Mesenchymal stem cell (in vitro differentiated cells and primary cell): ENCODE measurements at regions not wholly inside any gene's neighbourhood (a gene's known extent, or its start where the extent isn't known, plus 50 kb on each side); places are given as distances from the start of the nearest gene placed in this dataset.

Experiments used
- DNase-seq: peaks from one replicate; pipeline ENCODE4 v3.0.0-alpha.2; 2013
- H2AFZ ChIP-seq: one replicate; pipeline ENCODE4 v1.6.1; 2013; ENCODE audit warnings: low read depth, mild to moderate bottlenecking, control low read depth, inconsistent platforms, low read length, moderate library complexity
- H2AK5ac ChIP-seq: 2 replicates; pipeline ENCODE4 v1.6.1; 2013; ENCODE audit warnings: low read length, moderate library complexity, mild to moderate bottlenecking, inconsistent platforms; ENCODE audit not compliant: severe bottlenecking
- H2BK120ac ChIP-seq: one replicate; pipeline ENCODE4 v1.6.1; 2013; ENCODE audit warnings: low read depth, mild to moderate bottlenecking, inconsistent platforms, low read length, moderate library complexity
- H2BK12ac ChIP-seq, 2 experiments: one replicate each; pipeline ENCODE4 v1.6.1; 2013; ENCODE audit warnings: inconsistent platforms in 2 of 2, low read length in 2 of 2, mild to moderate bottlenecking in 2 of 2, moderate library complexity in 2 of 2, control low read depth in 1 of 2
- H2BK15ac ChIP-seq: one replicate; pipeline ENCODE4 v1.6.1; 2013; ENCODE audit warnings: mild to moderate bottlenecking, low read depth, inconsistent platforms; ENCODE audit not compliant: poor library complexity, severe bottlenecking
- H2BK5ac ChIP-seq: 2 replicates; pipeline ENCODE4 v1.6.1; 2013; ENCODE audit warnings: low read depth, mild to moderate bottlenecking, low read length, control low read depth, inconsistent platforms; ENCODE audit not compliant: poor library complexity, severe bottlenecking
- H3K14ac ChIP-seq, 2 experiments: one replicate each; pipeline ENCODE4 v1.6.1; 2013; ENCODE audit warnings: inconsistent platforms in 2 of 2, low read length in 2 of 2, control low read depth in 1 of 2, mild to moderate bottlenecking in 1 of 2, moderate library complexity in 1 of 2
- H3K18ac ChIP-seq, 2 experiments: one replicate each; pipeline ENCODE4 v1.6.1; 2013; ENCODE audit warnings: inconsistent platforms in 2 of 2, low read length in 2 of 2, control low read depth in 1 of 2, low read depth in 1 of 2, mild to moderate bottlenecking in 1 of 2
- H3K23ac ChIP-seq, 2 experiments: one replicate each; pipeline ENCODE4 v1.6.1; 2013; ENCODE audit warnings: inconsistent platforms in 2 of 2, low read length in 2 of 2, mild to moderate bottlenecking in 2 of 2, moderate library complexity in 2 of 2, control low read depth in 1 of 2
- H3K27ac ChIP-seq: 2 replicates; pipeline ENCODE4 v1.5.1; 2013; ENCODE audit warnings: mild to moderate bottlenecking, moderate library complexity, low read length, control low read depth, inconsistent platforms; ENCODE audit not compliant: poor library complexity, severe bottlenecking
- H3K27me3 ChIP-seq, 2 experiments: 2 replicates each; pipeline versions ENCODE4 v1.6.1 to v1.7.0; 2013; ENCODE audit warnings: low read length in 2 of 2, mild to moderate bottlenecking in 2 of 2, moderate library complexity in 2 of 2, control low read depth in 1 of 2, inconsistent platforms in 1 of 2; ENCODE audit not compliant: control insufficient read depth in 1 of 2, insufficient read depth in 1 of 2
- H3K36me3 ChIP-seq, 2 experiments: 2 replicates each; pipeline versions ENCODE4 v1.6.1 to v1.7.0; 2013; ENCODE audit warnings: low read length in 2 of 2, control low read depth in 1 of 2, inconsistent platforms in 1 of 2, low read depth in 1 of 2, mild to moderate bottlenecking in 1 of 2; ENCODE audit not compliant: insufficient read depth in 2 of 2, control insufficient read depth in 1 of 2
- H3K4ac ChIP-seq, 2 experiments: one replicate each; pipeline ENCODE4 v1.6.1; 2013; ENCODE audit warnings: inconsistent platforms in 2 of 2, low read length in 2 of 2, mild to moderate bottlenecking in 2 of 2, moderate library complexity in 2 of 2, control low read depth in 1 of 2, low read depth in 1 of 2
- H3K4me1 ChIP-seq: 2 replicates; pipeline ENCODE4 v1.6.1; 2013; ENCODE audit warnings: low read depth, low read length, control low read depth; ENCODE audit not compliant: control insufficient read depth, insufficient read depth
- H3K4me2 ChIP-seq: 2 replicates; pipeline ENCODE4 v1.6.1; 2013; ENCODE audit warnings: low read length, mild to moderate bottlenecking, inconsistent platforms; ENCODE audit not compliant: poor library complexity, severe bottlenecking
- H3K4me3 ChIP-seq, 2 experiments: 2 replicates each; pipeline versions ENCODE4 v1.5.1 to v1.7.0; 2013; ENCODE audit warnings: low read length in 2 of 2, mild to moderate bottlenecking in 2 of 2, control low read depth in 1 of 2, low read depth in 1 of 2; ENCODE audit not compliant: insufficient read depth in 1 of 2
- H3K79me1 ChIP-seq: replicated peaks from 2 replicates; pipeline ENCODE4 v1.6.1; 2013; ENCODE audit warnings: mild to moderate bottlenecking, control low read depth, low read length, inconsistent platforms; ENCODE audit not compliant: poor library complexity, severe bottlenecking
- H3K9ac ChIP-seq: 2 replicates; pipeline ENCODE4 v1.7.0; 2013; ENCODE audit warnings: mild to moderate bottlenecking, low read length, moderate library complexity
- H3K9me3 ChIP-seq: 2 replicates; pipeline ENCODE4 v1.7.0; 2013; ENCODE audit warnings: mild to moderate bottlenecking, low read length; ENCODE audit not compliant: control insufficient read depth
- H4K8ac ChIP-seq: one replicate; pipeline ENCODE4 v1.6.1; 2013; ENCODE audit warnings: inconsistent platforms, mild to moderate bottlenecking, low read length, moderate library complexity
- H4K91ac ChIP-seq: one replicate; pipeline ENCODE4 v1.6.1; 2013; ENCODE audit warnings: mild to moderate bottlenecking, low read length, inconsistent platforms
- WGBS: methylation state at CpG from one replicate; pipeline ENCODE4 v1.1.7; 2013; ENCODE audit warnings: mixed read lengths; 5-methylcytosine and 5-hydroxymethylcytosine counted together

DNA sequence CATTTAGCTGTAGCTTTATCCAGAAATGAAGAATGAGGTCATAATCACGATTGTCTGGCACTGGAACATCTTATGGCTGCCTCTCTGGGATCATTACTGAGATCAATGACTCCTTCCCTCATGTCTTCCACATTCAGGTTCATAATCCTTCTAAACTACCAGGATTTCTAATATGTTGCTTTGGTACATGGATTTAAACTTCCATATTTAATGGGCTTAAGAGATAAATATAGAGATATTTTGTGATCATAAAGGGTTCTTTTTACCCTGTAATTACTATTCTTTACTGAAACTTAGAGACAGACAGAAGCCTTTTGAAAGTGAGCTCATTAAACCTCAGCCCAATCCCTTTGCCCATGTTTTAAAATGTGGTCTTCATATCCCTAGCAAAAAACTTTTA, 575.4 kb upstream of the ALCAM start:
- H4K8ac ChIP-seq, result no peak overlapping the region
- 75% methylated on average over 1 of the region's 1 CpG for WGBS
- no peaks in the 10 kb centered on the region for H3K4me1 ChIP-seq
- H3K36me3 ChIP-seq, result no peaks in the 10 kb centered on the region
- no peak overlapping the region for H4K91ac ChIP-seq
- H2BK15ac ChIP-seq, result no peak overlapping the region
- no peak overlapping the region for H2BK5ac ChIP-seq
- H3K14ac ChIP-seq, result no peak overlapping the region
- no peak overlapping the region for H2BK12ac ChIP-seq
- H3K27me3 ChIP-seq, result no peaks in the 10 kb centered on the region
- no peak overlapping the region for H3K9ac ChIP-seq
- H3K4me2 ChIP-seq, result no peak overlapping the region
- no peak overlapping the region for H3K27ac ChIP-seq
- no peak for DNase-seq
- H3K4ac ChIP-seq, result no peak overlapping the region
- H3K9me3 ChIP-seq, result no peaks in the 10 kb centered on the region
- H3K79me1 ChIP-seq, result no peaks in the 10 kb centered on the region
- no peak overlapping the region for H2AFZ ChIP-seq
- H3K4me3 ChIP-seq, result no peak overlapping the region
- no peak overlapping the region for H2BK120ac ChIP-seq
- H2AK5ac ChIP-seq, result no peak overlapping the region
- no peak overlapping the region for H3K23ac ChIP-seq
- no peak overlapping the region for H3K18ac ChIP-seq

DNA sequence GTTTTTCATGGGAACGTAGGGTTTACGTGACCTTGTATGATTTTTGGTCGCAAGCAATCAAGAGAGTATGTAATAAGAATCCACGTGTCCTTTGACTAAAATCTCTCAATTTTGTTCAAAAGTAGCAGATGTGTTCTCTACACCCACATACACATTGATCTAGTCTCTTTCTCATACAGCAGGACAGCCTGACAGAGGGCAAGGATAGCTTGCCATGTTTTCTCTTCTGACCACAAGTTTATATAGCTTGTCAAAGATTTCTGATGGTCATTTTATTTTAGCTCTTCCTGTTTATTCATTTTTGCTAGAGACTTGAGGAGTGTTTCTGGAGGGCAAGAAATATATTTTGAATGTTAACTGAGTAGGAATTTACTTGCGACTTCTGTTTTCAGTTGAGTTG, 570.2 kb upstream of the ALCAM start:
- Histone ChIP-seq H3K4me2 (no peak overlapping the region), H3K23ac (no peak overlapping the region), H2AFZ (no peak overlapping the region), H3K4me3 (no peak overlapping the region), H3K9ac (no peak overlapping the region), H2BK12ac (no peak overlapping the region), H2AK5ac (no peak overlapping the region), H3K36me3 (no peaks in the 10 kb centered on the region), H3K14ac (no peak overlapping the region), H3K9me3 (no peaks in the 10 kb centered on the region), H2BK5ac (no peak overlapping the region), H2BK15ac (no peak overlapping the region), H3K18ac (no peak overlapping the region), H2BK120ac (no peak overlapping the region), H3K4me1 (no peaks in the 10 kb centered on the region), H4K91ac (no peak overlapping the region), H3K27me3 (no peaks in the 10 kb centered on the region), H4K8ac (no peak overlapping the region), H3K79me1 (no peaks in the 10 kb centered on the region), H3K27ac (no peak overlapping the region), H3K4ac (no peak overlapping the region)
- peak; percentile 46 for DNase-seq
- WGBS, result 64% methylated on average over 4 of the region's 5 CpGs

DNA sequence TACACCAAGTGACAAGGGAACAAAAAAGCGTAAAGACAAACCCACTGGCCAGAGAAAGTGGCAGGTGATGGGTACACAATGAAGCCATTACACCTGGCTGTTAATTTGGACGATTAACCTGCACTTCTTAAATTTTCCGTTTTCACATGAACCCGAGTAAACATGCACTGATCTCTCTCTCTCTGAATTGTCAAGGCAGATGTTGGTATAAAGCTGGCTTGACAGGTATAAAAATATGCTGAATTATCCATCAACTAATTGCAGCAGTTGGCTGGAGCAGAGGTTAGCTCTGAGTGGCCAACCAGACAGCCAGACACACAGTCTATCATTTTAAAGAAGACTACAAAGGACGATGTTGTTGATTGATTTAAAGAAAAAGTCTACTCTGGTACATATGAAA, 561.7 kb upstream of the ALCAM start:
- Histone ChIP-seq H2BK120ac (no peak overlapping the region), H3K36me3 (no peaks in the 10 kb centered on the region), H3K14ac (no peak overlapping the region), H2BK5ac (no peak overlapping the region), H3K27ac (no peak overlapping the region), H4K91ac (no peak overlapping the region), H3K79me1 (no peaks in the 10 kb centered on the region), H3K4me2 (no peak overlapping the region), H3K9me3 (no peaks in the 10 kb centered on the region), H3K4ac (no peak overlapping the region), H2AFZ (no peak overlapping the region), H2AK5ac (no peak overlapping the region), H2BK12ac (no peak overlapping the region), H3K18ac (no peak overlapping the region), H3K4me1 (no peaks in the 10 kb centered on the region), H3K23ac (no peak overlapping the region), H3K27me3 (no peaks in the 10 kb centered on the region), H3K4me3 (no peak overlapping the region), H4K8ac (no peak overlapping the region), H2BK15ac (no peak overlapping the region), H3K9ac (no peak overlapping the region)
- no peak for DNase-seq
- WGBS, result 94% methylated on average over 4 of the region's 5 CpGs

DNA sequence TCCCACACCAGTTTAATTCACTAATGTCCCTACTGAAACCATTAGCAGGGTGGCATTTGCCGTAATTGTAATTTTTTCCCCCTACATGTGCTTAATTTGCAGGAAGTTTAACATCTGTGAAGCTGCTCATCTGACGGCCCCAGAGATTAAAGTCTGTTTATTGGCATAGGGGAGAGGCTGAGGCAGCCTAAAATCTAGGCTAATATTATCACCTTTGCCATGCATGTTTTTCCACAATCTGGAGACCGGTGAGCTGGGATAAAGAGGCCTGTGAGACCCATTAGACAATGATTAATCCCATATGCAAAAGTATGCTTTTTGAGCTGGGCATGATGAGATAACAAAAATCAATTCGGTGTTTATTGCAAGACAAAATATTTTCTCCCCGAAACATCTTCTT, 561.2 kb upstream of the ALCAM start:
- 89% methylated on average over 3 of the region's 5 CpGs for WGBS

More for the DNA sequence above, 561.2 kb upstream of the ALCAM start:
- DNase-seq, result no peak
- no peaks in the 10 kb centered on the region for H3K79me1 ChIP-seq
- H4K91ac ChIP-seq, result no peak overlapping the region
- H3K23ac ChIP-seq, result no peak overlapping the region
- no peak overlapping the region for H2AK5ac ChIP-seq
- no peak overlapping the region for H3K4me2 ChIP-seq
- H3K4ac ChIP-seq, result no peak overlapping the region
- no peaks in the 10 kb centered on the region for H3K4me1 ChIP-seq
- H3K14ac ChIP-seq, result no peak overlapping the region
- H3K4me3 ChIP-seq, result no peak overlapping the region
- no peak overlapping the region for H2AFZ ChIP-seq
- H2BK120ac ChIP-seq, result no peak overlapping the region
- no peaks in the 10 kb centered on the region for H3K27me3 ChIP-seq
- H2BK15ac ChIP-seq, result no peak overlapping the region
- no peak overlapping the region for H3K18ac ChIP-seq
- H3K9ac ChIP-seq, result no peak overlapping the region
- H3K36me3 ChIP-seq, result no peaks in the 10 kb centered on the region
- H3K9me3 ChIP-seq, result no peaks in the 10 kb centered on the region
- no peak overlapping the region for H4K8ac ChIP-seq
- H3K27ac ChIP-seq, result no peak overlapping the region
- H2BK5ac ChIP-seq, result no peak overlapping the region
- H2BK12ac ChIP-seq, result no peak overlapping the region
